OCI-LY1 (cell line): ENCODE measurements at regions not wholly inside any gene's neighbourhood (a gene's known extent, or its start where the extent isn't known, plus 50 kb on each side); places are given as distances from the start of the nearest gene placed in this dataset.

Source experiments
- CTCF ChIP-seq: fragments of 200-600 bp; sonication (generic), shearing (Covaris generic); IDR thresholded peaks from 2 replicates; pipeline ENCODE4 v1.5.1; 2017; ENCODE audit warnings: mild to moderate bottlenecking, antibody characterized with exemption, low read length, moderate library complexity, mixed read lengths
- EZH2 ChIP-seq: fragments of 200-600 bp; sonication (generic), shearing (Covaris generic); IDR thresholded peaks from 2 replicates; pipeline ENCODE4 v1.8.0; 2017; ENCODE audit warnings: borderline replicate concordance, mixed run types, mild to moderate bottlenecking, antibody characterized with exemption, low read length, moderate library complexity, mixed read lengths

GRCh38 chr11:128232588-128232987 lies 354.8 kb downstream of the ETS1 start:
- no peak for TF ChIP-seq CTCF
- TF ChIP-seq EZH2: no peak
